Activated CD8-positive, alpha-beta T cell treated with anti-CD3 and anti-CD28 coated beads, Interleukin-2, amount 10 ng/mL, durations not matched to agents 7 days and 5 days (primary cell): ENCODE measurements at regions not wholly inside any gene's neighbourhood (a gene's known extent, or its start where the extent isn't known, plus 50 kb on each side); places are given as distances from the start of the nearest gene placed in this dataset.
"Not testable (repeated sequence)": the region's sequence is repeated elsewhere in the genome, so short reads cannot be mapped to it uniquely, and the experiment has no call there.

Source experiments
- ATAC-seq: fragments of 150-1000 bp; cut with Tn5 transposase; one replicate; pipeline ENCODE4 v1.10.0; 2021; ENCODE audit warnings: moderate library complexity
- CTCF ChIA-PET: fragments of 350-600 bp; sonication (Branson Sonifier 250); formaldehyde crosslinking; loops from one replicate; lab custom pipeline; 2021; ENCODE audit warnings: antibody characterized with exemption; lab: Charles Lee
- POLR2A ChIA-PET: fragments of 350-600 bp; sonication (Branson Sonifier 250); formaldehyde crosslinking; loops from one replicate; lab custom pipeline; 2021; ENCODE audit warnings: antibody characterized with exemption; lab: Charles Lee
- DNase-seq: peaks from one replicate; pipeline ENCODE4 v3.0.0-alpha.2; 2020
- H3K27ac Mint-ChIP-seq: one replicate; pipeline ENCODE4 v1.8.0; 2021; ENCODE audit warnings: mild to moderate bottlenecking, mixed read lengths
- H3K27me3 Mint-ChIP-seq: one replicate; pipeline ENCODE4 v1.8.0; 2021; ENCODE audit warnings: low read depth, mixed read lengths
- H3K36me3 Mint-ChIP-seq: one replicate; pipeline ENCODE4 v1.8.0; 2021; ENCODE audit warnings: low read depth, mixed read lengths
- H3K4me1 Mint-ChIP-seq: one replicate; pipeline ENCODE4 v1.8.0; 2021; ENCODE audit warnings: low read depth, mixed read lengths
- H3K4me3 Mint-ChIP-seq: one replicate; pipeline ENCODE4 v1.8.0; 2021; ENCODE audit warnings: mild to moderate bottlenecking, mixed read lengths
- H3K9me3 Mint-ChIP-seq: one replicate; pipeline ENCODE4 v1.8.0; 2022; ENCODE audit warnings: mixed read lengths; ENCODE audit not compliant: insufficient read depth

DNA sequence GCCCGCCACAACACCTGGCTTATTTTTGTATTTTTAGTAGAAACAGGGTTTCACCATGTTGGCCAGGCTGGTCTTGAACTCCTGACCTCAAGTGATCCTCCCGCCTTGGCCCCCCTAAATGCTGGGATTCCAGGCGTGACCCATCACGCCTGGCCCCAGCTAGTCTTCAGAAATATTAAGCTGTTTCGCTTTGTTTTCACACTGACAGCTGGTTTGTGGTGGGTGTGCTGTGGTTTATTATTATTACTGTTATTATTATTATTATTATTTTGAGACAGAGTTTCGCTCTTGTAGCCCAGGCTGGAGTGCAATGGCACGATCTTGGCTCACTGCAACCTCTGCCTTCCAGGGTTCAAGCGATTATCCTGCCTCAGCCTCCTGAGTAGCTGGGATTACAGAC, 101.6 kb upstream of the CCZ1B start:
- CTCF ChIA-PET, ATAC-seq, H3K36me3 Mint-ChIP-seq, H3K9me3 Mint-ChIP-seq, H3K27me3 Mint-ChIP-seq, POLR2A ChIA-PET, H3K4me3 Mint-ChIP-seq, DNase-seq, H3K27ac Mint-ChIP-seq: not testable (repeated sequence)
- H3K4me1 Mint-ChIP-seq: peaks cover 21% of the 10 kb centered on the region

DNA sequence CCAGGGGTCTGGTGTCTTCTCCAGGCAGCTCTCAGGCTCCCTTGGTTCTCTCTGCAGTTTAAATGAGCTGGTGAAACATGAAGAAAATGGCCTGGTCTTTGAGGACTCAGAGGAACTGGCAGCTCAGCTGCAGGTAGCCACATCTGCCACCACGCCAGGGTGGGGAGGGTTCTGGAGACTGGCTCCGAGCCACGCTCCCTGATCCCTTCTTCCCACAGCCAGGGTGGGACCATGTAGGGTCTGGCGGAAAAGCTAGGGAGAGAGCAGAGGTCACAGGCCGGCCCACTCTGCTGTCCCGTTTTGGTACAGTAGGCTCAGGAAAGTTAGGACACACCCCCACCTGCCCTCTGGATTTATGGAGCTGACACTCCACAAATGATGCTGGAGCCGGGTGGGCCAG, 103.5 kb upstream of the CCZ1B start:
- H3K9me3 Mint-ChIP-seq, POLR2A ChIA-PET, CTCF ChIA-PET, H3K36me3 Mint-ChIP-seq, ATAC-seq, H3K27me3 Mint-ChIP-seq, DNase-seq, H3K4me3 Mint-ChIP-seq, H3K27ac Mint-ChIP-seq: not testable (repeated sequence)
- H3K4me1 Mint-ChIP-seq: peaks cover 21% of the 10 kb centered on the region

DNA sequence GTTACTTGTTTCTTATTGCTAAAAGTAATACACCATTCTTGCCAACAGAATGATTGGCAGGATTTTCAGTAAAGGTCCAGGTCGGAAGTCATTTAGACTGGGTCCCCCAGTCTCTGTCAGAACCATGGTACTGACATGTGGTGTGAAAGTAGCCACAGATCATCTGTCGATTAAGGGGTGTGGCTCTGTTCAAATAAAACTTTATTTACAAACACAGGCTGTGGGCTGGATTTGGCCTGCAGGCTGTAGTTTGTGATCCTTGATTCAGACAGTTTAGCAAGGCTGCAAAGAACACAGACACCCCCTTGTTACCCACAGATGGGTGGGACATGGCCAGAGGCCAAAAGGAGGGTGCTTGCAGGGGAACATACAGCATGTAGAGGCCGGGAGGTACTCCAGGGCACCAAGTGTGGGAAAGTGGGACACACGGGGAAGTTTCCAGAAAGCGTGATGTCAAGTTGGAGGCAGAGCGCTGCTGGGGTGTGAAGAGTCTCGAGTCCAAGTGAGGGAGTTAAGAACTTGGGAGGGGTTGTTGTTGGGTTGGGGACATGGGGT, 104.1 kb upstream of the CCZ1B start:
- POLR2A ChIA-PET, ATAC-seq, H3K9me3 Mint-ChIP-seq, H3K27ac Mint-ChIP-seq, DNase-seq, H3K4me3 Mint-ChIP-seq, H3K27me3 Mint-ChIP-seq, H3K36me3 Mint-ChIP-seq: not testable (repeated sequence)
- CTCF ChIA-PET: interaction anchor here (1.9 kb wide), 1 partner anchor 414 kb away, joined by 5 read pairs; no protein-coding TSS in a partner anchor
- peaks cover 21% of the 10 kb centered on the region for H3K4me1 Mint-ChIP-seq

DNA sequence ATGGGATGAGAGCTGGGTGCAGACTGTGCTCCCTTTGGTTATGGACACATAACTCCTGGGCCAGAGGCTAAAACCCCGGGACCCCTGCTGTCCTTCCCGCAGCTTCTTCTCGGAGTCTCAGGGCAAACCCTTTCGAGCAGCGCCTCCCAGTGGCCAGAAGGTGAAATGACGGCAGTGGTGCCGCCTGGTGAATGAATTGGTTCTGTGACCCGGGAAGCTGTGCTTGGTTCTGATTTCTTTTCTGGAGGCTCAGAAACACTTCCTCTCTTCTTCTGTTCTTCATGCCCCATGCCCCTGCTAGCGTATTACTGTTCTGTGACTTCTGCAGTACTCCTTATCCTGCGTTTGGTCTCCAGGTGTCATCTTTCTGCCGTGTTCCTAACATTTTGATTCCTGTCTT, 104.7 kb upstream of the CCZ1B start:
- H3K27me3 Mint-ChIP-seq, ATAC-seq, POLR2A ChIA-PET, H3K4me3 Mint-ChIP-seq, H3K36me3 Mint-ChIP-seq, H3K27ac Mint-ChIP-seq, H3K9me3 Mint-ChIP-seq: not testable (repeated sequence)
- peak; percentile 51 for DNase-seq
- H3K4me1 Mint-ChIP-seq: peaks cover 18% of the 10 kb centered on the region
- CTCF ChIA-PET: interaction anchor here (1.9 kb wide), 1 partner anchor 415 kb away, joined by 5 read pairs; no protein-coding TSS in a partner anchor

DNA sequence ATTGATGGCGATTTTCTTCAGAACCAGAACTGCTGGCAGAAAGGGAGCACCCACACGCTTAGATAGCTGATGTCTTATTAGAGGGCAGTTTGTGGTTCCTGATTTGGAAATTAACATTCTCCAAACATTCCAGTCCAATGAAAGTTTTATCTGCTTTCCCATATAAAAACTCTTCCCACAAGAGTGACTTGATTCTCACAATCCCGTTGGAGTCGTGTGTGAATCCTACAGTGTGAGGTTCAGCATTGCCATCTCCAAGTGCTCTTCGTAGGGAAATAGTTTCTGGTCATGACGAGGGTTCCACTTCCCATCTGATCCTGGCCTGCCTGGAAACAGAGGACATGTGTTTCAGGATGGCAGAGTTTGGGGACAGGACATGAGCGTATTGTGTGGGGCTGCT, 105.4 kb upstream of the CCZ1B start:
- POLR2A ChIA-PET, H3K36me3 Mint-ChIP-seq, DNase-seq, H3K9me3 Mint-ChIP-seq, ATAC-seq, H3K4me3 Mint-ChIP-seq, H3K27me3 Mint-ChIP-seq, H3K27ac Mint-ChIP-seq: not testable (repeated sequence)
- peaks cover 14% of the 10 kb centered on the region for H3K4me1 Mint-ChIP-seq
- CTCF ChIA-PET: interaction anchor here (1.9 kb wide), 1 partner anchor 416 kb away, joined by 5 read pairs; no protein-coding TSS in a partner anchor

DNA sequence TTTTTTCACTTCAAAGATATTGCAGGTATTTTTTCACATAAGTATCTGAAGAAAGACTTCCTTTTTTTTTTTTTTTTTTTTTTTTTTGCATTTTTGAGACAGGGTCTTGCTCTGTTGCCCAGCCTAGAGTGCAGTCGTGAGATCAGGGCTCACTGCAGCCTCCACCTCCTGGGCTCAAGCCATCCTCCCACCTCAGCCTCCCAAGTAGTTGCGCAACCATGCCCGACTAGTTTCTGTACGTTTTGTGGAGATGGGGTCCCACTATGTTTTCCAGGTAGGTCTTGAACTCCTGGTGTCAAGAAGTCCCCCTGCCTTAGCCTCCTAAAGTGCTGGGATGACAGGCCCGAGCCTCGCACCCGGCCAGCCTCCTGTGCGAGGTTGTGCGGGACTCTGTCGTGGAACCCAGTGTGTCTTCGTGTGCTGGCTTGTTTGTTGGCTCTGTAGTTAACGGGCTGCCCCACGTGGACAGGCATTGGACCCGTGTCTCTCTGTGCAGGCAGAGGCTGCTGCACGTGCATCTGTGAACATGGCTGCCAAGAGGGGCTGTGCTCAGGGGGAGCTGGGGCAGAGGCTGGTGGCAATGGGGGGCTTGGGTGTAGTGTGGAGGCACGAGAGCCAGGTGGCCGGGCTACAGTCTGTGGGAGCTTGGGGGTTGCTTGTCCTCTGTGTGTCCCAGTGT, 108.0 kb upstream of the CCZ1B start:
- H3K27ac Mint-ChIP-seq, ATAC-seq, POLR2A ChIA-PET, H3K9me3 Mint-ChIP-seq, H3K27me3 Mint-ChIP-seq, H3K36me3 Mint-ChIP-seq, DNase-seq, H3K4me3 Mint-ChIP-seq, CTCF ChIA-PET, H3K4me1 Mint-ChIP-seq: not testable (repeated sequence)

DNA sequence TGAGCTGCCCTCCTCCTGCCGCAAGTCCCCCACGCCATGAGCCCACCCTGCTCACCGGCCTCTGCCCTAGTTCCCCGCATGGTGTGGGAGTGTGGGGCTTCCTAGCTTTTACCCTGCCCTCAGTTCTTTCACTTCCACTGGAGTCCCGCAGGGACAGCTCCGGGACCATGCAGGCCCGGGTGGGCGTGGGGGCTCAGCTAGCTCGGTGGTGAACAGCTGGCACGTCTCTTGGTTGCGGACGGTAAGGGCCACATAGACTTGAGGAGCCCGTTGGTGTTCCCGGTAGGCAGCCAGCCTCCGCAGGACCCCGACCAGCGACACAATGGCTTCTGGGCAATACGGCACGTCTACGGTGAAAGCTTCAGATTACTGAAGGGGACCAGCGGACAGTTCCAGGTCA, 108.9 kb upstream of the CCZ1B start:
- no peak for ATAC-seq
- Mint-ChIP-seq H3K36me3 (no peaks in the 10 kb centered on the region), H3K27ac (no peak overlapping the region), H3K27me3 (no peaks in the 10 kb centered on the region), H3K4me3 (no peak overlapping the region), H3K4me1 (peaks cover 8% of the 10 kb centered on the region), H3K9me3 (no peaks in the 10 kb centered on the region)
- POLR2A ChIA-PET: no interaction called here
- CTCF ChIA-PET: no interaction called here
- DNase-seq: no peak

DNA sequence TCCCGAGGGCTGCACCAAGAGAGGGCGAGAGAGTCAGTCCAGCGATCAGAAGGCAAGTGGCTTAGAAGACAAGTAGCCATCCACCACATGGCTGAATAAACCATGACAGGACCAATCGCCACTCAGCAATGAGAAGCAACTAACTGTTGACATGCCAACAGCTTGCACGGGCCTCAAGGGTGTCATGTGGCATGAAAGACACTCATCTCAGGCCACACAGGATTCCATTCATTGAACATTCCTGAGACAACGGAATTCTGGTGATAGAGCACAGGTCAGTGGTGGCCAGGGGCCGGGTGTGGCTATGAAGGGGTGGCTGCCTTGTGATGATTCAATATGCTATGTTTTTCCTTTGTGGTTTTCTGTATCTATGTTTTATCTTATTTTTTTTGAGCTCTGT, 110.6 kb upstream of the CCZ1B start:
- POLR2A ChIA-PET, H3K36me3 Mint-ChIP-seq, DNase-seq, H3K4me1 Mint-ChIP-seq, H3K9me3 Mint-ChIP-seq, CTCF ChIA-PET, H3K4me3 Mint-ChIP-seq, H3K27me3 Mint-ChIP-seq, H3K27ac Mint-ChIP-seq, ATAC-seq: not testable (repeated sequence)

DNA sequence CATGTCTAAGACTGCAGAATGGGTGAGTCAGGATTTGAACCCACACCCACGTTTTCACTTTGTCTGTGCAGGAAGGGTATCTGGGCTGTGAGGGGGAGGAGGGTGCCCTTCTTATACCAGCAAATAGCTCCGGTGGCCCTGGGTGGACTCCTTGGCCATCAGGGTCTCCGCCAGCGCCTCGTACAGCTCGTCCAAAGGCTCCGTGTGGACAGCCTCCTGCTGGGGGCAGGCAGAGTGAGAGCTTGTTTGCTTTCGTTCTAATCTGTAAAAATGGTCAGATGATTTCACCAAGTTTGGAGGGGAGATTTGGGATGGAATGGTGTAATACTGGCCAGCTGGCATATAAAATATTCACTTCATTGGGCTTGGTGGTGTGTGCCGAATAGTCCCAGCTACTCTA, 111.7 kb upstream of the CCZ1B start:
- H3K4me3 Mint-ChIP-seq, POLR2A ChIA-PET: not testable (repeated sequence)

DNA sequence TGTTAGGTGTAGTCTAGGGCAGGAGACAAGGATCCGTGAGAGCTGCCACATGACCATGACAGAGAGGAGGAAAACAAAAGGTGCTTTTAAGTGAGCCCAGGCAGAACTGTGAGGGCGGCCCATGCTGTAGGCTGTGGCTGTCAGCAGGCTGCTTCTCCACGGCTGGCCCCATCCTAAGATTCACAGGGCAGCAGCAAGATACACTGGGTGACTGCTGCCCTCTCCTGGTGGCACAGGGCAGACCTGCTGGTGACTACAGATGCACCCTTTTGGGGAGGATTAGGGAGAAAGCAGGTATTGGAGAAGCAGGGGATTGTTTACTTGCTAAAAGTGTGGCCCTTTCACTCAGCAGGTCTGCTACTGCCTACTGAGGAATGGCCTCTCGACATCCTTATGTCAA, 112.2 kb upstream of the CCZ1B start:
- H3K4me3 Mint-ChIP-seq, ATAC-seq, H3K27me3 Mint-ChIP-seq, CTCF ChIA-PET, H3K36me3 Mint-ChIP-seq, H3K27ac Mint-ChIP-seq, H3K4me1 Mint-ChIP-seq, POLR2A ChIA-PET, H3K9me3 Mint-ChIP-seq: not testable (repeated sequence)
- DNase-seq: peak; percentile 38

More for the DNA sequence above, 111.7 kb upstream of the CCZ1B start:
- DNase-seq, H3K4me1 Mint-ChIP-seq, H3K27ac Mint-ChIP-seq, ATAC-seq, H3K36me3 Mint-ChIP-seq, CTCF ChIA-PET, H3K9me3 Mint-ChIP-seq, H3K27me3 Mint-ChIP-seq: not testable (repeated sequence)

DNA sequence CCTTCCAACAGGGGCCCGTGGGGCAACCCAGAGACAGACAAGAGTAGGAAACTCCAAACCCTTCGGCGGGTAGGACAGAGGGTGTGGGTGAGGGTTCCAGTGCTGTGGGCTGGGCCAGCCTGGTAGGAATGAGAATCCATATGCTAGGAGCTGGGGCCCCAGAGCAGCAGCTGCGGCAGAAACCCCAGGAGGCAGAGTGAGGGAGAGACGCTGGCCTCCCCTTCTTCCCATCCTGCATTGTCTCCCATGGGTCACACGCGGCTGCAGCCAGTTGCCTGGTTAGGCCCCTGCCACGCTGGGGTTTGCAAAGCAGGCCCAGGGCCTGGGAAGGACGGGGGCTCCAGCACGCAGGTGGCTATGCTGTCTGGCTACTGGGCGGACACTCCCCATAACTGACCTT, 113.1 kb upstream of the CCZ1B start:
- H3K36me3 Mint-ChIP-seq, H3K4me1 Mint-ChIP-seq, ATAC-seq, H3K4me3 Mint-ChIP-seq, DNase-seq, H3K27me3 Mint-ChIP-seq, H3K27ac Mint-ChIP-seq, POLR2A ChIA-PET, H3K9me3 Mint-ChIP-seq, CTCF ChIA-PET: not testable (repeated sequence)

DNA sequence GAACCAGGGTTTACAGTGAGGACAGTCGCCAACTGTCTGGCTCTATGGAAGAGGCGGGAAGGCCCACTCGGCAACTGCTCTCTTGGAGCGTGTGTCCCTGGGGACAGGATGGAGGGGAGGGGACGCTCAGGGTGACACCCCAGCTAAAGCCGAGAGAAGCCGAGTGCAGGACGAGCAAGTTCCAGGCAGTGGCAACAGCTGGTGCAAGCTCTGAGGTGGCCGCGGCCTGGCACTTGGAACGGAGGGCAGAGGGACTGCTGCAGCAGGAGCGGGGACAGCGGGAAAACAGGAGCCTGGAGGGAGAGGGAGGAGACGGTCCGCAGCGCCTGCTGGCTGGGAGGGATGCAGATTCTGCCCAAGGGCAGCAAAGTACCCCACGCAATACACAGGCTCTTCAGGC, 113.8 kb upstream of the CCZ1B start:
- CTCF ChIA-PET, H3K27ac Mint-ChIP-seq, H3K27me3 Mint-ChIP-seq, DNase-seq, POLR2A ChIA-PET, H3K36me3 Mint-ChIP-seq, H3K4me3 Mint-ChIP-seq, ATAC-seq, H3K9me3 Mint-ChIP-seq, H3K4me1 Mint-ChIP-seq: not testable (repeated sequence)
